Ammon's horn (tissue), 1 donor: ENCODE measurements at regions not wholly inside any gene's neighbourhood (a gene's known extent, or its start where the extent isn't known, plus 50 kb on each side); places are given as distances from the start of the nearest gene placed in this dataset.

Experiments used
- DNase-seq: peaks from one replicate; pipeline ENCODE4 v3.0.0-alpha.2; 2016; ENCODE audit warnings: low spot score

DNA sequence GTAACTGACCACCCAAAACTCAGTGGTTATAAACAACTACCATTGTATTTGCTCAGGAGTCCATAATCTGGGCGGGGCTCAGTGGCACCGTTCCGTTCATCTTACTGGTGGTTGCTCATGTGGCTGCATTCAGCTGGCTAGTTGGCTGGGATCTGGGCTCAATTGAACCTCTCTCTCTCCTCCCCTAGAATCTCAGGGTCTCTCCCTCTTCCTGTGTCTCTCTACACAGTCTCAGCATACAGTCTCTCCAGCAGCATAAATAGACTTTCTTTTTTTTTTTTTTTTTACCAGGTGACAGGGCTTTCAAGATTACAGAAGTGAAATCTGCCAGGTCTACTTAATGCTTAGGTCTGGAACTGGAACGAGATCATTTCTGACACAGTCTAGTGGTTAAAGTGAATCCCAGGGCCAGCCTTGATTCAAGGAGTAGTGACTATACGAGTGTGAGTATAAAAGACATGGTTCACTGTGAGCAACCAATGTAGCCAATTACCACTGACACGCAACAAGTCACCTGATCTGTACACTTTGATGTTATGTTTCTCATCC lies 193.7 kb upstream of the ESRRG start:
- DNase-seq: no peak

GRCh38 chr1:216914974-216915373 lies 191.7 kb upstream of the ESRRG start:
- no peak for DNase-seq

DNA sequence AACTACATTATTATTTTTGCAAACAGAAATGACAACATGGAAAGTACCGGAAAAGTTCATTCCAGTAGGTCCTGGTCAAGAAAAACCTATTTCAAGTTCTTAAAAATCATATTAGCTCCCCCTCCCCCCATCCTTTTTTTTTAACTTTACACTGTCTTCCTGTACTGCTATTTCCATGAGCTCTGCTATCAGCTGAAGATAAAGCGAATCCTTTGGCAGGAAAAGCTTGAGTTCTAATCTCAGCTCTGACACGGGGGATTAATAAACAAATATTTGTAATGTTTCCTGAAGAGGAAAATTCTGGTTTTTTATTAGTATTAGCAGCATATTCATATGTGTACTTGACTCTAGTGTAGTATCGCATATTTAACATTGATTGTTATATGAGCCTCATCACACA lies 190.7 kb upstream of the ESRRG start:
- no peak for DNase-seq

GRCh38 chr1:216910081-216910840 lies 187.0 kb upstream of the ESRRG start:
- peak; percentile 80 for DNase-seq

DNA sequence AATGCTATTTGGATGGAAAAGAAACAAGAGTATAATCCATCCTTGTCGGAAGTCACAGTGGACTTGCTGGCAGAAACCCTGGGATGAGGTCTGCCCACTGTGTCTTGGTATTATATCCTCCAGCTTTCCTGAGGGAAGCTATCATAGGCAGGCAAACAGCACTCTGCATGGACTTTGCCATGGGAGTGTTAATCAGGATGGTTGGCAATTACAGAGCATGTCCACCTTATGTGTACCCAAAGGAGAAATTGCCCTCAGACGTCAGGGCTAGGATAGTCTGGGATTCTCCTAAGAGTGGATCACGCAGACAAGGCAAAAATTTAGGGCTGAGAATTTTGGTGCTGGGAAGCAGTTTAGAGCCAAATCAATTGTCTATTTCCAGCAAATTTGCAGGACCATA lies 184.9 kb upstream of the ESRRG start:
- DNase-seq: no peak

GRCh38 chr1:216907100-216907499 lies 183.9 kb upstream of the ESRRG start:
- DNase-seq: no peak

DNA sequence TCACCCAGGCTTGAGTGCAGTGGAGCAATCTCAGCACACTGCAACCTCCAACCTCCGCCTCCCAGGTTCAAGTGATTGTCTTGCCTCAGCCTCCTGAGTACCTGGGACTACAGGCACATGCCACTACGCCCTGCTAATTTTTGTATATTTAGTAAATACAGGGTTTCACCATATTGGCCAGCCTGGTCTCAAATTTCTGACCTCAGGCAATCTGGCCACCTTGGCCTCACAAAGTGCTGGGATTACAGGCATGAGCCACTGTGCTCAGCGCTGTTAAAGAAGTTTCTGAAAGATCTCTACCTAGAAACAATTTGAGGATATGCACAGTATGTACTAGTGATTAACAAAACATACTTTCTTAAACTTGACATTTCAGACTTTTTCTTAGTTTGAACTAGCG lies 182.6 kb upstream of the ESRRG start:
- DNase-seq: no peak

DNA sequence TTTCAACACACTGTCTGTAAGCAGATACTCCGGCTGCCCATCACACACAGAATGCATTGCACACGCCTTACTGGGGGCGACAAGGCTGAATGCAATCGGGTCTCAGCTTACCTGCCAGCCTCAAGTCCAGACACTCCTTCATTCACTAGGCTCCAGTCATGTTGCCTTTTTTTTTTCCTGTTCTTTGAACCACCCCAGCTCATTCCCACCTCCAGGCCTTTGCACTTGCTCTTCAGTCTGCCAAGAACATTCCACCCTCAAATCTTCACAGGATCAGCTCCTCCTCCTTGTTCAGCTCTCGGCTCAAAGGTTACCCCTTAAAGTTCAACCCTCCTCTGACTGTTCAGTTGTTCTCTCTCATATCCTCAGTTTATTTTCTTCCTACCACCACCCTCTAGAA lies 181.9 kb upstream of the ESRRG start:
- DNase-seq: no peak

DNA sequence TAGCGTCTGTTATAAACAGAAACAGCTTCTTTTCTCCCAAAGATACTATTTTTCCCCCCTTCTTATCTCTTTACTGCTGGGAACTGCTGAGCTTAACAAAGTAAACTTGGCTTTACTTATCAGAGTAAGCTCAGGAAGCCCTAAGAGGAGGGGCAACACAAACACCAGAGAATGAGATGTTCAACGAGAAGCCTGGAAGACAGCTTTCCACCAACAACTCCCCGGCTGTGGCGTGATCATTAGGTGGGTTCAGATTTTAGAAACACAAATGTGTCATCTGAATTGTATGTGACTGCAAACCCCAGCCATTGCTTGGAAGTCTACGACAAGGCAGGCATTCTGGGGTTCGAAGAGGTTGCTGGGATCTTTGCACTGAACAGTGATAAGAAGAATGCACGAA lies 181.2 kb upstream of the ESRRG start:
- no peak for DNase-seq

GRCh38 chr1:216903382-216903740 lies 180.1 kb upstream of the ESRRG start:
- DNase-seq: no peak

DNA sequence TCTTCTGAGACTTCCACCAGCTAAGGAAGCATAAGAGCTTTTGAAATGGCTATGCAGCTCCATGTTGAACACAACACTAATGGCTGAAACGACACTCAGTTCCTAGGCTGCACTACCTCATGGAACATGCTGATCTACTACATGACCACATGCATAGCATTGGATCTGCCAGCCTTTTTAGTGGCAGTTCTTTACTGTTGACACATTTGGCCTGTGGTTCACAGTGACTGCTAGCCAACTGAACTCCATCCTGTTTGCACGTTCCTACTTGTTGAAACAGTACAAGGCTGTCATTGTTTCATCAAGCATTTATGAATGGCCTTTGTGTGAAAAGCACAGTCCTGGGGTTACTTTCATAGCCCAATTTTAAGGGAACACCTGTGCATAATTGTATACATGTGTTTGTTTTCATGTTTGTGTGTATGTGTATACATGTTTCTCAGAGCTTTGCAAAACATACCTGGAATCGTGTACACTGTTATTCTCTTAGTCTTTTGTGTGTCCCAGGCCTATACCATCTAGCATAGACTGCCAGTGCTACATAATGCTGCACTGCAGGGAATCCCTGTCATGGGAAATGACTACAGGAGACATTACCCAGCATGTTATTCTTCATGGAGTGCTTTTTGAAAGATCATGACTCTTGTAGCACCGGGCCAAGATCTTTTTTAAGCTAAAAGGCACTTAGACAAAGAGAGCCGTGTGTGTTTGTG lies 179.6 kb upstream of the ESRRG start:
- peak; percentile 76 for DNase-seq

- peak; percentile 46 for DNase-seq
Observed at GRCh38 chr1:216900116-216900620, 176.9 kb upstream of the ESRRG start.

DNA sequence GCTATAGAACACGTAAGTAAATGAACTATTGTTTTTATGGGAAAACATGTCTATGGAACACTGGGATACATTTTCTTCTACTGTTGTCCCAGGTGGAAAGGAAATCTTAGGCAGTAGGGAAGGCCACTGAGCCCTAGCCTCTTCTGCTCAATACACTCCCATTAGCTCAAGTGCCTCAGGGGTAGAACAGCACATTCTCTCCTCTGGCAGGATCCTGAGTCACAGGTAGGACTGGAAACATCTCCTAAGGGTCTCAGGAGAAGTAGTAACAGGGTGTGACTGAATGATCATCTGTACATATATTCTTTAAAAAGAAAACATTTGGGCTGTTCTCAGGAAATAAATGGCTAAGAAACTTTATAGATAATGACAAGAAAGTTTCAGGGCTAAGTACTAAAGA lies 175.6 kb upstream of the ESRRG start:
- DNase-seq: no peak

DNA sequence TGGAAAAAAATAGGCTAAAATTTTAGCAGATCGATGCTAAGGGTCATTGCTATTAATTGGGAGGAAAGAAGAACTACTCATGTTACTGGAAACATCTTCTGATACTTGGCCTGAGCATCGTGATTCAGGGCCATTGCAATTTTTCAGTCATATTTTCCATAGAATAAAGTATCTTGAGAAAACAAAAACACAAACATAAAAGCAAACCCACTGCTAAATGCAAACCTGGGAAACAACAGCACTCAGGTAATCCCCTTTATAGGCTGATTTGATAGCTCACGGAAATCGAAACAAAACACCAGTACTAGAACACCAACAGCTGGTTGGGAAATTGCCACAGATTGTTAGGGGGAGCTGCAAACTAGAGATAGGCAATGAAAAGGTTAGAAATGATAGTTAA lies 172.9 kb upstream of the ESRRG start:
- no peak for DNase-seq

GRCh38 chr1:216894494-216894893 lies 171.3 kb upstream of the ESRRG start:
- DNase-seq: no peak

DNA sequence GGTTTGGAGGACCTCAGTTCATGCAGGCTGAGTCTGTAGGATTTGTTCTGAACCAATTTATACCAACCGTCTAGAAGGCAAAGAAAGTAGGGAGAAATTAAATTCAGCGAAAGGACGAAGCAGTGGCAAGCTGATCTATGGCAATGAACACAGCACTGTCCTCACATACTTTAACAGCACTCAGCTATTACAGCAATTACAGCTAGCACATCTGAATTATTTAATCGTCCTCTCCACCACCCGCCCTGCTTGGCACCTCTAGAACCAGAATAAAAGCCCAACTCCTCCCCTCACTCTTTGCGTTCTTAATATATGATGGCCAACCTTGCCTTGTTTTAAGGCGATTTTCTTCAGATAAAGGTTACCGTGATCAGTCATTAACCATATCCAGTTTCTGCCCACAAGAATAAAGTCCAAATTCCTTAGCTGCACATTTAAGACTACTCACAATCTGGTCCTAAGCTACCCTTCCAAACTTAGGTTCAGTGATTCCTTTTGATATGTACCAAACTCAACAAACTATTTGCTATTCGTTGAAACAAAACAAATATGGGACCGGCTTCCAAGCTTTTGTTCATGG lies 169.4 kb upstream of the ESRRG start:
- no peak for DNase-seq

DNA sequence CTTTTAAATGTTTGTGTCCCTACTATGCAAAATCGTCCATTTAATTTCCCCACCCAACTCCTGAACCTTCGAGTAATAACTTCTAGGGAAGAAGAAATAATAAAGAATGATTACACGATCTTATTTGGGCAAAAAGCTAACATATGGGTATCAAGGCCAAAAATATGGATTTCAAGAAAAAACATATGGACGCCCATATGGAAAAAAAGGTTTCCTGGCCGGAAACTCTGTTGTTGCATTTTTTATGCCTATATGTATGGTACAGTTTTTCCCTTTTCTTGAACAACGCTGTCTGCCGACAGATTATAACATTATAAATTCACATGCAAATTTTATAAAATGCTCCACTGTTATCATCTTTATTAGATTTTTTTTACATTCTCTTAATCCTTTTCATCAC lies 167.6 kb upstream of the ESRRG start:
- DNase-seq: no peak

DNA sequence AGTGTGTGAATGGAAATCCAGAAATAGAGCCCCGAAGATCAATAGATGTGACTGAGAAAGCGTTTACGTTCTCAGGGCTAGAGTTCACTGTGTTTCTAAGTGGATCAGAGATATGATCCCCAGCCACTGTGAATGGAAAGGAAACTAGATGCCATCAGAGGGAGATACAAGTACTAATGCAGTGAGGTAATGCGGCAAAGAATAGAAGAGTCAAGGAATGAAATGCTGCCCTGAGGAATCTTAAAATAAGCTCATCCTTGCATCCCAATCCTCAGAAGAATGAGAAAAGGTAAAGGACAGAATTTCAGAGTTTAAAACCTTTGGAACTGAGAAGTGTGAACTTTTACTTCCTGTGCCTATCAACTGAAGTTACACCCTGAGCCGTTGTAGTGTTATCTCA lies 165.5 kb upstream of the ESRRG start:
- no peak for DNase-seq

DNA sequence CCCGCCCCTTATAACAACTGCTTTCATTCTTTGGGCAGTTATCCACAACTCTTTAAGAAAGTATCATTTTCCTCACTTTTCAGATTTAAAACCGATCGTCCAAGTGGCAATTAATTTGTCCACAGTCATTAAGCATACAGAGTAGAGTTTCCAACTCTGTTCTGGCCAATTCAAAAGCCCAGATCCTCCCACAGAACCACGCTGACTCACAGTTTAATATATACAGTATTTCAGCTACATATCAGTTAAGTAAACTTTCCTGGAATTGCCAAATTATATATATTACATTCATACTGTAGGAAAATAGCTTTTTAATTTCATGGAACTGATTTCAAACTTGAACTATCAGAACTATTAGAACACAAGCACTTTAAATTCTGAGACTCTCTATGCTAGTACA lies 163.8 kb upstream of the ESRRG start:
- DNase-seq: no peak

- no peak for DNase-seq
Observed at GRCh38 chr1:216884614-216885229, 161.5 kb upstream of the ESRRG start.

GRCh38 chr1:216883518-216883917 lies 160.3 kb upstream of the ESRRG start:
- DNase-seq: no peak

DNA sequence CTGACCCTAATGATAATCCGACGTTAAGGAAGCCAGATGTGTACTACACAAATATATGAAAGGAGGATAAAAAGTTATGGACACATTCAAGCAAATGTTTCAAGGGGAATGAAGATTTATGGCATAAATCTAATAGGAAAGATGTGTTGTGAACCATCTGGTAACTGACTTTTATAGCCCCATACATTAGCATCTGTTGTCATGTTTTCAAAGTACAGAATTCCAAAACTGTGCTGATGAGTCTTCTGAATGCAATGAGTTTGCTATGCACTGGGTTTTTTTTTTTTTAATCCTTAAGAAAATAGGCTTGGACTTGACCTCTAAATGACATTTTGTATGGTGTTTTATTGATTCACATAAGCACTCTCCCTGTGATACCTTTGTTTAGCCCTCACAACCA lies 158.5 kb upstream of the ESRRG start:
- DNase-seq: no peak

GRCh38 chr1:216866714-216867113 lies 143.5 kb upstream of the ESRRG start:
- no peak for DNase-seq
